ENCODE measurements at regions not wholly inside any gene's neighbourhood (a gene's known extent, or its start where the extent isn't known, plus 50 kb on each side); places are given as distances from the start of the nearest gene placed in this dataset.

DNA sequence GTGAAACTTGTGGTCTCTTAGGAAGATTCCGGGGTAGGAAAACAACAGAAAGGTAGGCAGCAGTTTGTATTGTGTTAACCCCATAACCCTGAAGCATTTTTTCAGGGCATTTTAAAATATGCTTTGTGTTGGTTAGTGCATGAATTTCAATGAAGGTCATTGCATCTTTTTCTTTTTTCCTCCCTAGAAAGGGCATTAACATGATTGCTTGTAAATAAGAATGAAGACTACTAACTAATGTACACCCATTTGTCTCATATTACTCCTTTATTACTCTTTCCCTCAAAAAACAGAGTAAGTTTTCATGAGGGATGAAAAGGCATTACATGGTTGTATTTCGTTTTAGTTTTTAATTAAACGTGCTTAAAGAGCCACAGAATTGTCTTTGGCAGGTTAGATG is 141.4 kb downstream of the OGFRL1 start:
- no peak for DNase-seq (ENCODE audit: low spot score)

DNA sequence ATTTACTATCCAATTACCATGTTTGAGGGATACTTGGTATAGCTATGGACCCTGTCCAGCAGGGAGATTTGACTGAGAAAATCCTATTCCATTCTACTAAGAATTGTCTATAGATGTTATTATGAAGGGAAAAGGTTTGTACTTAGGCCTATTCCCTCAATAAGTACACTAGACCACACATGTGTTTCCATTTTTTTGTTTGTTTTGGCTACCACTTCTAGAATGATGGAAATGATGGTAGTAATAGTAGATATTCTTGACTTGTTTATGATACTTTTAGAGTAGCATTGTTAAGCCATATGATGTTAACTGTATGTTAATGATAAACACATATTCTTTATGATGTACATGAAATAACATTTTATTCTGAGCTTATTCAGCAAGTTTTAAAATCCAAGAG is 144.8 kb downstream of the OGFRL1 start:
- no peak for DNase-seq (ENCODE audit: low spot score)

DNA sequence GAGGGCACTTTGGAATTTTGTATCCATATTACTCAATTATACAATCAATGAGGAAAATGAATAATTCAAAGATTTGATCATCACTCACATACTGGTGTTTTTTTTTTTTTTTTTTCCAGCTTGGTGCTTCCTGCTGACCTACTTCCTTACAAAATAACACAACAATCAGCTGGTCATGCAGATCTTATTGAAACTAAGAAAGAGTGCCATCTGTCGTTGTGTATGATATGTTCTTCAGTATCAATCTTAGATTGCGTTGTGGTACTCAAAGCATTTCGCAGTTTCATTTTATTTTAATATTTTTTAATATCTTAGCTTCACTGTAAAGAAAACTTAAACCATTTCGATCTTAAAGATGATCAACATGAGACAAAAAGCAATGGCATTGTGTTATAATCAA is 155.6 kb downstream of the OGFRL1 start:
- peak; percentile 24 for DNase-seq (ENCODE audit: low spot score)

DNA sequence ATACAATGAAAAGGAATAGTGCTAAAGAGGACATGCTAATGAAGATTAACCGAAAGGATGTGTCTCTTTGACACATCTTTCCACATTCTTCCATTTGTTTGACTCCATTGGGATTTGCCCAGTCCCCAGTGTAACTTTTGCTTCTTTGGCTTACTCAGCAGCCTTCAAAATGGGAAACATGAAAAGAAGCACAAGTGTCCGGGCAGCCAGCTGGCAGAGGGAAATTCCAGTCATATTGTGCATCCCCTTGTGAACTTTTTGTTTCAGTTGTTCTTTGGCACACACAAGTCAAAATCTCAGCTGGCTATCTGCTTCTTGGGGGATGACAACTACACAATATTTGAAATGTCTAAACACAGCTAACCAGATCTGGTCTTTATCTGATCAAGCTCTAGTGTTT is 157.4 kb downstream of the OGFRL1 start:
- no peak for DNase-seq (ENCODE audit: low spot score)

DNA sequence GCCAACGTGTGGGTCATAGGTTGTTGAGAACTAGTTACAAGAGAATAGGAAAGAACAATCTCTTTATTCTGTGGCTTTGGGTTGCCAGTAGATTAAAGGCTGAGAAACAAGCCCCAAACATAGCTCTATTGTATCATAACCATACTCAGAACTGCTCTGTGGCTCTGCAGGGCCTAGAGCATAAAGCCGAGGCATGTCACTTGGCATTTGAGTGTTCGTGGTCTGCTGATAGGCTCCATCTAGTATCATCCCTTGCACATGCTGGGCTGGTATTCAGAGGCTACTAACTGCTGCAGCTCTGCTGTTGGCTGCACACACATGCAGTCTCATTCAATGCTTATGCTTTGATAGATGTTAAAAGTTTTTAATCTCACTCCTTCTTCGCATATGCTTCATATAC is 157.9 kb downstream of the OGFRL1 start:
- no peak for DNase-seq (ENCODE audit: low spot score)

DNA sequence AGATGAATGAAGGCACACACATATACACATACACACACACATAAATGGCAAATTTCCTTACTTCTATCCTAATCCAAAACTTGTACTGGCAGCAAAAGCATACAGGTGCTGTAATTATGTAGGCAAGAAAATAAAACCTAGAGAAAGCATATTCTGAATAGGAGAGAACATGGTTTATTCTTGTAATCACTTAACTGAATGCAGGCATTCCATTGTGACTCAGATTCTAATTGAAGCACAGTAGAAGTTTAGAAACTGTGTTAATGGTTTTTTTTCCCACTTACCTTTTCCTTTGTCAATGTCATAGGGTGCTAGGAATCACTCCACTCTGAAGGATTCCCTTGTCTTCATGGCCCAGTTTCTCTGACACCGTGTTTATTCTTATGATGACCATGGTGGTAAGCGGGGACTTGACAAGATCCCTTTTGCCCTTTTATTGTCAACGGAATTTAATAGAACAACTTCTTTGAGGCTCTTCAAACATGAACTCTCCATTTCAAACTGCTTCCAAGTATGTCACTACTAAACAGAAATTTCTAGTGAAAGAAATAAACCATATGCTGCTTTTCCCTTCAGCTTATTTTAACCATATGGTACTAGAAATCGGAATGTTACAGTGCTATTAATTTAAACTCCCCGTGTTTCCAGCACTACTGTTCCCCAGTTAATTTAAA is 164.2 kb downstream of the OGFRL1 start:
- no peak for DNase-seq (ENCODE audit: low spot score)

DNA sequence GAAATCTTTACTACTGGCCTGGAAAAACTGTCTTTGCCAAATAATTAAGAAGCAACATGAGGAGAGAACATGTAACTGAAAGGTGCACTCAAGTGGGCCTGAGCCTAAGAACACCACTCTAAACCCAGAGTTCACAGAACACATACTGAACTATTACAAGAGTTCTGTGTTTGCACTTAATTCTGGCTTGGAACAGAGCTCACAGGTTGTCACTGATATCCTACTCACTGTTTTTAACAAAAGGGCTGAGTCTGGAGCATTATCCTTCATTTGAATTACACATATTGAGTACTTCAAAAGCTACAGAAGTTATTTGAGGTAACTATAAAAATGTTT is 164.7 kb downstream of the OGFRL1 start:
- no peak for DNase-seq (ENCODE audit: low spot score)

DNA sequence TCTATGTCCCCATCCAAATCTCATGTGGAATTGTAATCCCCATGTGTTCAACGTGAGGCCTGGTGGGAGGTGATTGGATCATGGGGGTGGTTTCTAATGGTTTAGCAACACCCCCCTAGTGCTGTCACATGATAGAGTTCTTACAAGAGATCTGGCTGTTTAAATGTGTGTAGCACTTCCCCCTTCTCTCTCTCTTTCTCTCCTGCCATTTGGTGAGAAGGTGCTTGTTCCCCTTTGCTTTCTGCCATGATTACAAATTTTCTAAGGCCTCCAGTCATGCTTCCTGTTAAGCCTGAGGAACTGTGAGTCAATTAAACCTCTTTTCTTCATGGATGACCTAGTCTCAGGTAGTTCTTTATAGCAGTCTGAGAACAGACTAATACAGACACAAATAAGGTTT is 165.4 kb downstream of the OGFRL1 start:
- DNase-seq (ENCODE audit: low spot score), result no peak

DNA sequence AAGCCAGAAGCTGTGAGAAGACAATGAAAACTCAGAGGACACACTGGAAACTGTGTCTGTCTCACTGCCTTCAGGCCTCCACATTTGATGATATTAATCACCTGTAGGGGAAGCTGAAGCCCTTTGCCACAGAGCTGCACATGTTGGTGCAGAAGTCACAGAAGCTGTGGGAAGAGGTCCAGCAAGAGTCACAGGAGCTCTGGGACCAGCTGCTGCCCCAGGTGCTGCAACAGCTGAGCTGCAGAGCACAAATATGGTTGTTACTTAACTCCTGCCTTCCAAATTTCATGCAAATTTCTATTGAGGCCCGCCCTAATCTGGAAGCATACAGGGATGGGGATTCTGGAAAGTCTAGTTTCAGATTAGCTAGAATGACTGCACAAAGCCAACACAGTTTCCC is 169.3 kb downstream of the OGFRL1 start:
- no peak for DNase-seq (ENCODE audit: low spot score)

DNA sequence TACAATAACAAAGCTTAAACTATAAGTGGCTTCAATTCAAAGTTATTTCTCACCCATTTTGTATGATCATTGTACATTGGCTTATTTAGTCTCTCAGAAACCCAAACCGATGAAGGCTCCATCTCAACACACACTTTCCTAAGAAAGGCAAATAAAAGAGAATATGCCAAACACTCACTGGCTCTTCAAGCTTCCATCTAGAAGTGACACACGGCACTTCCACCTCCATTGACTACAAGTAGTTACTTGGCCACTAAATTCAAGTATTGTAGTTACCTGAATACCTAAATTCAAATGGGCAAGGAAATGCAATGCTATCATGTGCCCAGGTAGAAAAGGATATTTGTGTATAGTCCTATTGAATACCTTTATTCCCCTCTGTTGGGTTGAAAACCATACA is 170.6 kb downstream of the OGFRL1 start:
- no peak for DNase-seq (ENCODE audit: low spot score)

DNA sequence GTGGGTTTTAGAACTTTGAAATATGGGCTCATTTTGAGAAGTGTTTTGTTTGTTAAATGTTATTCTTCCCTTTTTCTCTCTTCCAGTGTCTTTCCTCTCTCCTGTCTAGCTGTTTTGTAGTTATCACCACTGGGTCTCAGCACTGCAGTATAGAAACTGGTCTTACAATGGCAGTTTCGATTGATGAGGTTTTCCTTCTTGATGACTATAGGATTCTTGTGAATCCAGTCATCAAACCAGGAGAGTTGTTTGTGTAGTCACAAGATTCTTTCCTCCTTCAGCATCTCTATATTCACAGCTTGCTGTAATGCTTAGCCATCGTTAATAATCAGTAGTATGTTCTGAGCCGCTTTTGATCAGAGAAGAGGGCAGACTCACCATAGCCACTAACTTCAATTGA is 172.3 kb downstream of the OGFRL1 start:
- DNase-seq (ENCODE audit: low spot score), result no peak

DNA sequence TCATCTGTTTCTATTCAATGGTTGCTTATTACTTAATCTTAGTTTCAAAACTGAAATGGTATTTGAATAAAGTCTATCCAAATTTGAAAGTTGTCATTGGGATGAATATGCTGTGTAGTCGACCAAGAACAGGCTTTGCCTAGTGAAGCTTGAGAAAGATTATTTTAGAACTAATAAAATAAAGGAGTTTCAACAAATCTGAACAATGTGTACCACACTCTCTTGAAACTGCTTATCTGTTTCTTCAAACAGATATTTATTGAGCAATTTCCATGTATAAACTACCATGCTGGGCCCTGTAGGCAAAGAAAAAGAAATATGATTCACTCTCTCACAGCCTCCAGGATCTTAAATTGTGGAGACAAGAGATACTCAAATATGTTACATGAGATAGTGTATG is 174.4 kb downstream of the OGFRL1 start:
- no peak for DNase-seq (ENCODE audit: low spot score)

DNA sequence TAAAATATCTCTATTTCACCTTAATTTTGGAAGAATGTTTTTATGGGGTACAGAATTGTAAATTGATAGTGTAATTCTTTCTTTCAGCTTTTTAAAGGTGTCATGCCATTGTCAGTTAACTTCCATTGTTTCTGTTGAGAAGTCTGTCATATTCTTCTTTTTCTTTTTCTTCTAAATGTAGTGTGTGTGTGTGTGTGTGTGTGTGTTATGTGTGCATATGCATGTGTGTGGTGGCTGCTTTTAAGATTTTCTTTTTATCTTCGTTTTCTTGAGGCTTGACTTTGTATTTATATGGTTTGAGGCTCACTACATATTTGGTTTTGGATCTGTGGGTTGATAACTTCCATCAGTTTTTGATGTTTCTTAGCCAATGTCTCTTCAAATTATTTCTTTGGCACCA is 176.5 kb downstream of the OGFRL1 start:
- DNase-seq (ENCODE audit: low spot score), result no peak

DNA sequence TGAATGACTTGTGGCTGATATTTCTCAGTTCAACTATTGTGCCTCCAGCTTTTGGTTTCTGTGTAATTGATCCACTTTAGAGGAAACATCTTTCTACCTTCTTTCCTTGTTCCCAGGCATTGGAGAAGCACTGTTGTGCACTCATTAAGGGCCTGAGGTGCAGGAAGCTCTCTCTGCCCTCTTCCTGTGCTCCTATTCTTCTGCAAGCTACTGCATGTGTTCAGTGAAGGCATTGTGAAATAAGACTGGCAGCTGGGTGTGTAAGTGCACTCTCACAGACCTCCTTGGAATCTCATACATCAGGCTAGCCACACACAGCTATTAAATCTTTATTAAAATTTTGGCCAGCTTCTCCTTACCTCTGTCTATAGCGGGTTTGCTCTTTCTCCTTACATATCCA is 177.8 kb downstream of the OGFRL1 start:
- no peak for DNase-seq (ENCODE audit: low spot score)

DNA sequence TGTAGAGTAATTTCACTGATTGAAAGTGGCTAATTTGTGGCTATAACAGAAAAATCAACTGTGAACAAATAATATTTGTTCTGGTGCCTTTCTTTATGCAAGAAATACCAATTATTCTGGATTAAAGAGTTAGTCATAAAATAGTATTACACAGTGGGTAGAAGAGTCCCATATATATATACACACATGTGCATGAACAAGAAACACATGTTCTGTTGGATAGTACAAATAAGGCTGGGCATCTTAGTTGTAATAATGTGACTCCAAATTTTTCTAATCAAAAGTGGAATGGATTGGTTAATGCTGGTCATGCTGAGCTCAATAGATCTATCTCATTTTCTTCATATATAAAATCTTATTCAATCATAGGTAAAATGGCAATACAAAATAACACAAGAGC is 179.4 kb downstream of the OGFRL1 start:
- DNase-seq (ENCODE audit: low spot score), result no peak

DNA sequence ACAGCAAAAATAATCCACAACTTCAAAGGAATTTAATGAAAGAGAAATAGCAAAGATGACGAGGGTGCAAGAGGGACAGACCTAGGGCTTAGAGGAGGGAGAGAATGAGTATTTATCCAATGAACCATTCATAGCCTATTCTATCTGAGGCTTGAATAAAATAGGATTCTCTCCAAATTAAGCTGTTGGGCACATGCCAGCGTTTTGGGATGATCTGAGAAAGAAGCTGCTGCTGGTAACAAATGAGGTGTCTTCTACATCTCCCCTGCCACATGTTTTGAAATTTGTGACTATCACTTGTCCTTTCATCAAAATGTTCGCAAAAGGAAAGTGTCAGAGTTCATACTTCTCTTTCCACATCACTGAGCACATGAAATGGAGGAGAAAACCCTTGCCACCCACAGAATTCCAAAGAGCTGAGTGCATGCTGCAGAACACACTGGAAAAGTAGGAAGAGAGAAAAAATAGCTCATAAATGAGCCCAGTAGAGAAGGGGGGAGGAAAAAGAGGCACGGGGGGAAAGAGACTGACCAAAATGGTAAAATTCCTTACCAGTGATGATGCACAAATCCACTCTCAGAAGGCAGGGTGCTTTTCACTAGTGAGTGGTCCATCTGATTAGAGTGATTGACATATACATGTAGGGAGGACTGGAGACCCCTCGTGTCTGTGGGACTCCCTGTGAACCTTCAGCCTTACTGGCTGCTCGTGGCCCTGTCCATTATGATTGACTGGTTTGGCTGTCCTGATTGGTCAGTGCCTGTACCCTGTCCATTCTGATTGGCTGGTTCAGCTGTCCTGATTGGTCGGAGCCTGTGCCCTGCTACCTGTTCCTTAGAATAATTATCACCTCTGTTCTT is 180.5 kb downstream of the OGFRL1 start:
- no peak for DNase-seq (ENCODE audit: low spot score)

DNA sequence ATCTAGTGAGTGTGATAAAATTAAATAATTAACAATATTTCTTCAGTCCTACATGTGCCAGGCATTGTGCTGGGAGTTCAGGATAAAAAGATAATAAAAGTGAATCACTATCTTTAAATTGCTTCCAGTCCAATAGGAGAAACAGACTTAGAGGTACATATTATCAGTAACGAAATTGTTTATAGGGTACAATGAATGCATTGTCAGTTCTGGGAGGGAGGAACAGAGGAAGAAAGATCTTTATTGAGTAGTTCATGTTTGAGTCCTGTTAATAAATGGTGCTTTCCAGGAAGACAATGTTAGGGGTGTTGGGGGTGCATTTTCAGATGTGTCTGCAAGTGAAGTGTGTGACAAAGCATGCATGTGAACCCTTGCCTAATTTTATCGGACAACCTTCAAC is 183.1 kb downstream of the OGFRL1 start:
- no peak for DNase-seq (ENCODE audit: low spot score)

DNA sequence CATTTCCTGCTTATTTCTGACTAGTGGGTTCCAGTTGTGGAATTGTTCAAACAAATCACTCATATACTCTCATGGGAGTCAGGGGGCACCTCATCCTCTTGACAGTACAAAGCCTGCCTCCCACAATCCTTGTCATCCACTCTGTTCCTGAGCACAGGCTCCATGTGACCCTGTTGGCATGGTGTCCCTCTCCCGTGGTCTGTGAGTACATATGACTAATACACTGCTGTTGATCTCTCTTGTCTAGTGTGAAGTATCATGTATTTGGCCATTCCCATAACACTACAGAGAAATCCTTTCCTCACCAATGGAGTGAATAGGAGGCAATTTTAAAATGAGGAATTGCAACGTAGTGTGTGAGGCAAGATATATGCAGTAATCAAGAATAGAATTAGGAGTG is 185.3 kb downstream of the OGFRL1 start:
- DNase-seq (ENCODE audit: low spot score), result no peak

DNA sequence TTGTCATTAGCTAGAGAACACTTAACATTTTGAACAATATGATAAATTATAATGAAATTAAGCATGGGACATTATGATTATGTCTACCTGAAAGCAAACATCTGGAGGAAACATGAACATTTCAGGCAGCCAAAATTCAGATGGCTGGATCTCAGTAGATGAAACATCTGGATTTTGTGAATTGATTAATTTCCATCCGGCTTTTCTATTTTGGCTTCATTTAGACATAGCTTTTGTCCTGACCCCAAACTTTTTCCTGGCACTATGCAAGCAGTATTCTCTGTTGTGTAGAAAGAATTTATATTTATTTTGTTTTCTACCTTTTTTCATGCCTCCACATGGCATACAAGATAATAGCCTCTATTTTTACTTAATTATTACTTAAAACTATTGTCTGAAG is 186.3 kb downstream of the OGFRL1 start:
- DNase-seq (ENCODE audit: low spot score), result no peak

DNA sequence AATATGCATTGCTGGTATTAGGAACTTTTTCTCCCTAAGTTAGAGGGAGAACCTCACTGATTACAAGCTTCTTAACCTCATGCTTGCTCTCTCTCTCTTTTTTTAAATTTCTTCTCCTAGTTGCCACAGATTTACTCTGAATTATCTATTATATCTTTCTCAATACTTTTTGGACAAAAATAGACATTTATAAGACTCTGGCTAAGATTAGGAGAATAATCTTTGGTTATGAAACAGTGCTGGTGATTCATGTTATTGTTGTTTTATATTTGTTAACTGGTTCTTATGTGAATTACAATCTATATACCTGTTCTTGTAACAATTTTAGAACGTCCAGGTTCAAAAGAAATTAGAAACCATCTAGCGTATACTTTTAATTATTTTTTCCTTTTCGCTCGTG is 187.8 kb downstream of the OGFRL1 start:
- no peak for DNase-seq (ENCODE audit: low spot score)

DNA sequence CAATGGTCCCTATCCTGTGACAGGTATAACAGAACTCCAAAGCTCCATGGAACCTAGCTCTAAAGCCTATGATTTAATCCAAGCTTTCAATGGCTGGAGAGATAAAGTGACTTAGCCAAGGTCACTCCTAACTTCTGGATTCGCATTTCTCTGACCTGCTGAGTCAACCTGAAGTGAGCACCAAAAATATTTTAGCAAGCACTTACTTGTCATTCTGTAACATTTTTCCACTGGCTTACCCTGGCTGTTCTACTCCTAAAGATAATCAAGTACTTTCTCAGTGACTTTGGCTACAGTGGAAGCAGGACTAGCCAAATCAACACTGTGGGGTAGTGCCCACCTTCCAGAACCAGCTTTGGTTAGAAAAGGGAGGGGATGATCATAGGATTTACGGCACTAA is 188.3 kb downstream of the OGFRL1 start:
- DNase-seq (ENCODE audit: low spot score), result no peak

DNA sequence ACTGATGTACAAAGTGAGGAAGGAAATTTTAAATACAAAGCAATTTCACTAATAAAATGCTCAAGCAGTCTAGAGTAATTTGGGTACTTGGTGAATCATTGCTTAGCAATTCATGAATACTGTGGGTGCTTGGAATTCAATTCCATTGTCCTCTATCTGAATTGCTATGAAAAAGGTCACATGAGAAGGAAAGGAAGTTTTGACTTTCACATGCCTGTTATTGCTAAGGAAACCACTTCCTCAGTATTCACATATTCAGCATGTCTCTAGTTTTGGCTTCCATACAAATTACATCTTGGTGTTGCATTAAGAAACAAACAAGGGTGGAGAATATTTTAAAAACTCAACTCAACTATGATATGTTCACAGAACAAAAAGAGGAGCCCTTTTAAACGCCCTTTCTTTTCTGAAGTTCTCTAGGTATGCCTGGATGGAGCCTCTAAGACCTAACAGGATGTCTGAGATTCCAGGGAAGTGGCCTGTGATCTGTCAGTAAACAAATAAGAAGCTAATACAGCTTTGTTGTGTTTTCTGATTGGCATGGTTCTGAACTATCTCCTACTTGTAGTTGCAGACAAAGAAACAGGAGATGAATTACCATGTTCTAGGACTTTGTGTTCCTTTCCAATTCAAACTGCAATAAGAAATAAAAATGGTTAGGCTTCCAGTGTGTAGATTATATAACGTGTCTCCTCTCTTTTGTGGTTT is 190.4 kb downstream of the OGFRL1 start:
- DNase-seq (ENCODE audit: low spot score), result peak; percentile 7

DNA sequence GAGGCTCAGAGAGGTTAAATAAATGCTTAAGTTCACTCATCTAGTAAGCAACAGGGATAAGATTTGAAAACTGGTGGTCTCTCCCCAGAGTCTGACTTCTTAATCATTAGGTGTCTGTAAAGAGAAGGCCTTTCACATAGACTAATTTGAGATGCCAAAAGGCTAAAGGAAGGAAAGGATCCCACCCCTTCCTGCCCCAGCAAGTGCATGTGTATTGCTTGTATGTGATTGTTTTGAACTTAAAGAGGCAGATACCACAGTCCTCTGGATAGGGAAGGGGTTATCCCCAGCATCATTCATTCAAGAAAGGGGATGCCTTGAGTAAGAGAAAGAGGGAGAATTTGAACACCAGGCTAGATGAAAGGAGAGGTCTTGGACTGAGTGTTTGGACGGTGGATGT is 192.0 kb downstream of the OGFRL1 start:
- DNase-seq (ENCODE audit: low spot score), result no peak

All from globus pallidus (tissue), 1 donor.